SU-DHL-6 (cell line): ENCODE measurements at regions not wholly inside any gene's neighbourhood (a gene's known extent, or its start where the extent isn't known, plus 50 kb on each side); places are given as distances from the start of the nearest gene placed in this dataset.

ENCODE experiments used
- H2AFZ ChIP-seq: fragments of 200-600 bp; sonication (generic); 2 replicates; pipeline ENCODE4 v1.6.1; 2014; ENCODE audit warnings: low read depth, mild to moderate bottlenecking, moderate library complexity, mixed read lengths, antibody characterized with exemption, low read length; ENCODE audit not compliant: severe bottlenecking
- H3F3A ChIP-seq: fragments of 200-600 bp; shearing (Covaris generic); 2 replicates; pipeline ENCODE4 v1.6.0; 2016; ENCODE audit warnings: antibody characterized with exemption, mild to moderate bottlenecking; ENCODE audit not compliant: insufficient read depth
- H3K27ac ChIP-seq: fragments of 200-600 bp; sonication (generic); 2 replicates; pipeline ENCODE4 v1.5.1; 2016; ENCODE audit warnings: low read depth, mild to moderate bottlenecking, low read length, moderate library complexity, mixed read lengths
- H3K27me3 ChIP-seq: fragments of 200-600 bp; sonication (generic), shearing (Covaris generic); 2 replicates; pipeline ENCODE4 v1.6.0; 2014; ENCODE audit warnings: mild to moderate bottlenecking, low read length
- H3K36me3 ChIP-seq: fragments of 200-600 bp; sonication (generic); 2 replicates; pipeline ENCODE4 v1.6.1; 2014; ENCODE audit warnings: mild to moderate bottlenecking, low read length, mixed read lengths
- H3K4me2 ChIP-seq: fragments of 300-600, 200-600 bp; shearing (Covaris generic), sonication (generic); 2 replicates; pipeline ENCODE4 v1.6.0; 2014; ENCODE audit warnings: low read length, low read depth, mild to moderate bottlenecking; ENCODE audit not compliant: poor library complexity, severe bottlenecking
- H3K4me3 ChIP-seq: fragments of 200-600 bp; sonication (generic); 2 replicates; pipeline ENCODE4 v1.5.1; 2014; ENCODE audit warnings: antibody characterized with exemption, low read length, mild to moderate bottlenecking, mixed read lengths; ENCODE audit not compliant: insufficient read depth, poor library complexity, severe bottlenecking
- H3K79me2 ChIP-seq: fragments of 200-600 bp; sonication (generic); 2 replicates; pipeline ENCODE4 v1.6.1; 2014; ENCODE audit warnings: mild to moderate bottlenecking, low read length, moderate library complexity; ENCODE audit not compliant: insufficient read depth
- H3K9ac ChIP-seq: fragments of 200-600 bp; sonication (generic); 2 replicates; pipeline ENCODE4 v1.7.0; 2014; ENCODE audit warnings: mild to moderate bottlenecking, low read length
- H3K9me2 ChIP-seq: fragments of 200-600 bp; sonication (generic); replicated peaks from 2 replicates; pipeline ENCODE4 v1.6.1; 2014; ENCODE audit warnings: low read length; ENCODE audit not compliant: insufficient read depth
- H3K9me3 ChIP-seq: fragments of 200-600 bp; sonication (generic); 2 replicates; pipeline ENCODE4 v1.6.1; 2014; ENCODE audit warnings: low read length, mixed read lengths; ENCODE audit not compliant: insufficient read depth
- H4K20me1 ChIP-seq: fragments of 200-600 bp; sonication (generic); 2 replicates; pipeline ENCODE4 v1.6.1; 2014; ENCODE audit warnings: low read depth, mild to moderate bottlenecking, antibody characterized with exemption, low read length, moderate library complexity, mixed read lengths
- EZH2phosphoT487 ChIP-seq: fragments of 200-600 bp; sonication (generic), shearing (Covaris generic); conservative IDR thresholded peaks from 2 replicates; pipeline ENCODE4 v1.6.1; 2018; ENCODE audit warnings: mild to moderate bottlenecking, antibody characterized with exemption, low read length, moderate library complexity, mixed read lengths
- TF ChIP-seq, protein P1 (sequence below): fragments of 200-600 bp; sonication (generic); IDR thresholded peaks from one replicate; pipeline ENCODE4 v1.5.1; 2017; ENCODE audit warnings: antibody characterized with exemption, mild to moderate bottlenecking, low read length, moderate library complexity; ENCODE audit not compliant: insufficient read depth, poor library complexity, severe bottlenecking

DNA sequence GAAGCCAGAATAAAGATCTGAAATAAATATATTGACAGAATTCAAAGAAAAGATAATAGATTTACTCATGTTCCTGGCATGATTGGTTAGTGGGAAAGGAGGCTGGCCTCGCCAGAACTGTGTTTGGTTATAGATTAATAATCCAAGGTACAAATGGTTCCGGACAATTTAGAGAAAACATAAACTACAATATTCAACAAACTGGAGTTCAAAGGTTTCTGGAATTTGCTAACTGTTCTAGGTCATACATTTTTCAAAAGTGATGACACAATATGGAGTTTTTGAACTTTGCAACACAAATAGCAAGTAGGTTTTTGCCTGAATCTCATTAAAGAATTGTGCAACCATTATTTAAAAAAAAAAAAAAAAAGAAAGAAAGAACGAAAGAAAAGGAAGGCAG is 251.7 kb upstream of the SALL1 start:
- no peaks in the 10 kb centered on the region for H3K9me3 ChIP-seq
- no peaks in the 10 kb centered on the region for H4K20me1 ChIP-seq
- no peak overlapping the region for H3K9ac ChIP-seq
- H3K79me2 ChIP-seq = no peaks in the 10 kb centered on the region
- no peak overlapping the region for H2AFZ ChIP-seq
- H3K9me2 ChIP-seq = no peaks in the 10 kb centered on the region
- H3K4me3 ChIP-seq = no peak overlapping the region
- no peaks in the 10 kb centered on the region for H3F3A ChIP-seq
- no peak for TF ChIP-seq EZH2phosphoT487
- TF ChIP-seq, protein P1, sequence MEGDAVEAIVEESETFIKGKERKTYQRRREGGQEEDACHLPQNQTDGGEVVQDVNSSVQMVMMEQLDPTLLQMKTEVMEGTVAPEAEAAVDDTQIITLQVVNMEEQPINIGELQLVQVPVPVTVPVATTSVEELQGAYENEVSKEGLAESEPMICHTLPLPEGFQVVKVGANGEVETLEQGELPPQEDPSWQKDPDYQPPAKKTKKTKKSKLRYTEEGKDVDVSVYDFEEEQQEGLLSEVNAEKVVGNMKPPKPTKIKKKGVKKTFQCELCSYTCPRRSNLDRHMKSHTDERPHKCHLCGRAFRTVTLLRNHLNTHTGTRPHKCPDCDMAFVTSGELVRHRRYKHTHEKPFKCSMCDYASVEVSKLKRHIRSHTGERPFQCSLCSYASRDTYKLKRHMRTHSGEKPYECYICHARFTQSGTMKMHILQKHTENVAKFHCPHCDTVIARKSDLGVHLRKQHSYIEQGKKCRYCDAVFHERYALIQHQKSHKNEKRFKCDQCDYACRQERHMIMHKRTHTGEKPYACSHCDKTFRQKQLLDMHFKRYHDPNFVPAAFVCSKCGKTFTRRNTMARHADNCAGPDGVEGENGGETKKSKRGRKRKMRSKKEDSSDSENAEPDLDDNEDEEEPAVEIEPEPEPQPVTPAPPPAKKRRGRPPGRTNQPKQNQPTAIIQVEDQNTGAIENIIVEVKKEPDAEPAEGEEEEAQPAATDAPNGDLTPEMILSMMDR = no peak
- H3K36me3 ChIP-seq = no peaks in the 10 kb centered on the region
- no peaks in the 10 kb centered on the region for H3K27me3 ChIP-seq
- H3K4me2 ChIP-seq = no peak overlapping the region
- H3K27ac ChIP-seq = no peak overlapping the region

DNA sequence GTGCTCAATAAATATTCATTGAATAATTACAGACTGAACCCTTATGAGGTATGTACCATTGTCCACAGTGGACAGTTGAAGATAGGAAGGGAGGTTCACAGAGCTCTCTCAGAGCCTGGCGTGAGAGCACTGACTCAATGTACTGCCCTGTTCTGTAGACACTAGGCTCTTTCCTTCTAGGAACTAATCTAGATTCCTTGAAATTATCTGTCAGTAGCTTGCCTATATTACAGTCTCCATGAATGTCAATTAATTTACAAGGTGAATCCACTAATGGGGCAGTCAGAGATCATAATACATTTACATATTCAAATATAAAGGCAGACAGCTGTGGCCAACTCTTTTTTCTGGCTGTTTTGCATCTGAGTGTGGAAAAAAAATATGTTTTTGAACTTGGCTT is 251.2 kb upstream of the SALL1 start:
- Histone ChIP-seq H3K36me3 (no peaks in the 10 kb centered on the region), H2AFZ (no peak overlapping the region), H4K20me1 (no peaks in the 10 kb centered on the region), H3K4me3 (no peak overlapping the region), H3K4me2 (no peak overlapping the region), H3K79me2 (no peaks in the 10 kb centered on the region), H3K9me2 (no peaks in the 10 kb centered on the region), H3K27ac (no peak overlapping the region), H3F3A (no peaks in the 10 kb centered on the region), H3K9ac (no peak overlapping the region), H3K27me3 (no peaks in the 10 kb centered on the region), H3K9me3 (no peaks in the 10 kb centered on the region)
- no peak for TF ChIP-seq EZH2phosphoT487
- TF ChIP-seq, protein P1 = no peak

DNA sequence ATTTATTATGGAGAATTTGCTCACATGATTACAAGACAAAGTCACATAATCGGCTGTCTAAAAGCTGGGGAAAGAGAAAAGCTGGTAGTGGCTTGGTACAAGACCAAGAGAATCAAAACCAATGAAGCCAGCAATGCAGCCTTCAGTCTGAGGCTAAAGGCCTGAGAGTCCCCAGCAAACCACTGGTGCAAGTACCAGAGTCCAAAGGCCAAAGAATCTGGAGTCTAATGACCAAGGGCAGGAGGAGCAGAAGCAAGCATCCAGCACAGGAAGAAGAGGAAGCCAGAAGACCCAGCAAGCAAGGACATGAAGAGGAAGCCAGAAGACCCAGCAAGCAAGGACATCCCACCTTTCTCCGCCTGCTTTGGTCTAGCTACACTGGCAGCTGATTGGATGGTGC is 250.6 kb upstream of the SALL1 start:
- Histone ChIP-seq H3K27me3 (no peaks in the 10 kb centered on the region), H3K9me2 (no peaks in the 10 kb centered on the region), H3K9me3 (no peaks in the 10 kb centered on the region), H4K20me1 (no peaks in the 10 kb centered on the region), H3K27ac (no peak overlapping the region), H2AFZ (no peak overlapping the region), H3K79me2 (no peaks in the 10 kb centered on the region), H3K4me3 (no peak overlapping the region), H3K4me2 (no peak overlapping the region), H3F3A (no peaks in the 10 kb centered on the region), H3K36me3 (no peaks in the 10 kb centered on the region), H3K9ac (no peak overlapping the region)
- no peak for TF ChIP-seq EZH2phosphoT487
- TF ChIP-seq, protein P1 = no peak
